HFFc6 (cell line): ENCODE measurements at regions not wholly inside any gene's neighbourhood (a gene's known extent, or its start where the extent isn't known, plus 50 kb on each side); places are given as distances from the start of the nearest gene placed in this dataset.

Experiments
- DNase-seq: peaks from one replicate; pipeline ENCODE4 v3.0.0-alpha.2; 2018
- H3K27ac Mint-ChIP-seq: 2 replicates; pipeline ENCODE4 v1.8.0; 2020; ENCODE audit warnings: mild to moderate bottlenecking, mixed read lengths
- H3K27me3 Mint-ChIP-seq: 2 replicates; pipeline ENCODE4 v1.8.0; 2021; ENCODE audit warnings: mild to moderate bottlenecking, moderate library complexity, mixed read lengths; ENCODE audit not compliant: insufficient read depth
- H3K36me3 Mint-ChIP-seq: 2 replicates; pipeline ENCODE4 v1.8.0; 2021; ENCODE audit warnings: low read depth, mixed read lengths
- H3K4me1 Mint-ChIP-seq: 2 replicates; pipeline ENCODE4 v1.8.0; 2020; ENCODE audit warnings: low read depth, mixed read lengths
- H3K4me3 Mint-ChIP-seq: 2 replicates; pipeline ENCODE4 v1.8.0; 2020; ENCODE audit warnings: mild to moderate bottlenecking, moderate library complexity, mixed read lengths
- H3K9me3 Mint-ChIP-seq: 2 replicates; pipeline ENCODE4 v1.8.0; 2020; ENCODE audit warnings: mild to moderate bottlenecking, mixed read lengths
- TF ChIP-seq, protein P1 (sequence below): fragments of 200-600 bp; sonication (generic); IDR thresholded peaks from 2 replicates; pipeline ENCODE4 v1.5.0; 2021; ENCODE audit warnings: antibody characterized with exemption, mild to moderate bottlenecking

DNA sequence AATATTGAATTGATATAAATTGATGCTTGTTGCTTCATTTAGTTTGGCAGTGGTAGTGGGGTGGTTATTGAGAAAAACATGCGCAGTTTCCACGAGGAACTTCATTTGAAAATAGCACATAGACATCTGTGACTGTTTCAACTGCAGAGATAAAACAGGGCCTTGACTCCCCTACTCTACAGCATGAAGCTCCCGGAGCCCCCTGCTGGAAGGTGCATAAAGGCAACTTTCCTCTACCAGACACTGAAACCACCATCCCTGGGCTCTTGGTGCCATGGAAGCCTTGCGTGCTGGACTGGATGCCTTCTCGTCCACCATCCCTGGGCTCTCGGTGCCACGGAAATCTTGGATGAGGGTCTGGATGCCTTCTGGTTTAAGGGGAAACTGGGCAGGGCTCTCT, 195.9 kb downstream of the CSNK2A3 start:
- TF ChIP-seq, protein P1, sequence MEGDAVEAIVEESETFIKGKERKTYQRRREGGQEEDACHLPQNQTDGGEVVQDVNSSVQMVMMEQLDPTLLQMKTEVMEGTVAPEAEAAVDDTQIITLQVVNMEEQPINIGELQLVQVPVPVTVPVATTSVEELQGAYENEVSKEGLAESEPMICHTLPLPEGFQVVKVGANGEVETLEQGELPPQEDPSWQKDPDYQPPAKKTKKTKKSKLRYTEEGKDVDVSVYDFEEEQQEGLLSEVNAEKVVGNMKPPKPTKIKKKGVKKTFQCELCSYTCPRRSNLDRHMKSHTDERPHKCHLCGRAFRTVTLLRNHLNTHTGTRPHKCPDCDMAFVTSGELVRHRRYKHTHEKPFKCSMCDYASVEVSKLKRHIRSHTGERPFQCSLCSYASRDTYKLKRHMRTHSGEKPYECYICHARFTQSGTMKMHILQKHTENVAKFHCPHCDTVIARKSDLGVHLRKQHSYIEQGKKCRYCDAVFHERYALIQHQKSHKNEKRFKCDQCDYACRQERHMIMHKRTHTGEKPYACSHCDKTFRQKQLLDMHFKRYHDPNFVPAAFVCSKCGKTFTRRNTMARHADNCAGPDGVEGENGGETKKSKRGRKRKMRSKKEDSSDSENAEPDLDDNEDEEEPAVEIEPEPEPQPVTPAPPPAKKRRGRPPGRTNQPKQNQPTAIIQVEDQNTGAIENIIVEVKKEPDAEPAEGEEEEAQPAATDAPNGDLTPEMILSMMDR: peak; percentile 70
- Mint-ChIP-seq H3K27ac (no peak overlapping the region), H3K9me3 (no peaks in the 10 kb centered on the region), H3K4me1 (no peaks in the 10 kb centered on the region), H3K4me3 (no peak overlapping the region), H3K27me3 (peaks cover 29% of the 10 kb centered on the region), H3K36me3 (no peaks in the 10 kb centered on the region)
- peak; percentile 21 for DNase-seq

DNA sequence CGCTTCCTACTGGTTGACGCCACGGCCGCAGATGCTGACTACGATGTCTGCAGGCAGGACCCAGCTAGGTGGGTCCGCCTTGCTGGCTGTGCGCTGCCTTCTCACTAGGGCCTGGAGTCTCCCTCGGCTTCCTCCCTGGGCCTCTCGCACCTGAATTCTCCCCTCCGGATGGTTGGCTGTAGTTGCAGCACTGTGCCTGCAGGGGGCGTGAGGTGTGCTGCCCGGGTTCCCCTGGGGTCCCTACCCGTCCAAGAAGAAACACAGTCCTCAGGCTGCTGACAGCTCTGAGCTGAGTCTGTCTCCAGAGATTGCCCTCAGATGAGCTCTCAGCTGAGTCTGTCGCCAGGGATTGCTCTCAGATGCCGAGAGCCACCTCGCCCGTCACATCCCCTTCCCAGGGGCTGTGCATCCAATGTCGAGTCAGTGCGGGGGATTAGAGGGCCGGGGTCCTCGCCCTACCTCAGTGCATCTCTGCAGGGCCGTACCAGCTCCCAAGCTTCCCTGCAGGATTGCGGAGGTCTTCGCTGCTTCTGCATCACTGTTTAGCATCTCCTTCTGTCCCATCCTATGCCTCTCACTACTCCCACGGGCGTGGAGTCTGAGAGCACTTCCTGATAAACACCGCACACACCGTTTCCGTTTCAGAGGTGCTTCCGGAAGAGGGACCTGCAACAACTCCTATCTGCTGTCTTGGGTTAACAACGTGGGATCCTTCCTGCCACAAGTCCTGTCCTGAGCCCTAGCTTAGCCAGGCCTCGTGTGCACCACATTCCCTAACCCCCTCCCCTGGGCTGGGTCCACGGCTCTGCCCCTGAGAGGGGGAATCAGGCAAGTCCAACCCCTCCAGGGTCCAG, 196.9 kb downstream of the CSNK2A3 start:
- DNase-seq: no peak
- peaks cover 33% of the 10 kb centered on the region for H3K27me3 Mint-ChIP-seq
- no peak overlapping the region for H3K27ac Mint-ChIP-seq
- H3K36me3 Mint-ChIP-seq: no peaks in the 10 kb centered on the region
- H3K4me3 Mint-ChIP-seq: no peak overlapping the region
- TF ChIP-seq, protein P1: peak; percentile 81
- H3K4me1 Mint-ChIP-seq: no peaks in the 10 kb centered on the region
- no peaks in the 10 kb centered on the region for H3K9me3 Mint-ChIP-seq

DNA sequence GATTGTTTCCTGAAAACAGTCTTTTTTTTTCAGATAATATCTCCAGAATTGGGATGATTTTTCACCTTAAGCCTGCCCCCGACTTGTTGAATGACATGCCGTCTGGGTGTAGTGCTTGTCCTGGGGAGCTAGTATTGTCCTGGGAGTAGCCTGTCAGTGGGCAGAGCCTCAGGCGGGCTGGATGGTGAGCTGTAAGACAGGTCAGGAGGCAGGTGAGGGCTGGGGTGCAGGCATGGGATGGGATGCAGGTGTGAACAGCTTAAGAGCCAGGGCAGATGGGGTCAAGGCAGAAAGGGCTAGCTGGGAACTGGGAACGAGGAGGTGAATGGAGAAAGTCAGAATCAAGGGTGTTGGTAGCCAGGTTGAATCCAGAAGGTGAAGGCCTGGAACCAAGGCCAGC, 200.2 kb downstream of the CSNK2A3 start:
- no peak overlapping the region for H3K4me3 Mint-ChIP-seq
- peaks cover 26% of the 10 kb centered on the region for H3K27me3 Mint-ChIP-seq
- no peak for DNase-seq
- H3K36me3 Mint-ChIP-seq: peaks cover under 1% of the 10 kb centered on the region
- no peak overlapping the region for H3K27ac Mint-ChIP-seq
- H3K4me1 Mint-ChIP-seq: peaks cover 9% of the 10 kb centered on the region
- TF ChIP-seq, protein P1: no peak
- peaks cover under 1% of the 10 kb centered on the region for H3K9me3 Mint-ChIP-seq

DNA sequence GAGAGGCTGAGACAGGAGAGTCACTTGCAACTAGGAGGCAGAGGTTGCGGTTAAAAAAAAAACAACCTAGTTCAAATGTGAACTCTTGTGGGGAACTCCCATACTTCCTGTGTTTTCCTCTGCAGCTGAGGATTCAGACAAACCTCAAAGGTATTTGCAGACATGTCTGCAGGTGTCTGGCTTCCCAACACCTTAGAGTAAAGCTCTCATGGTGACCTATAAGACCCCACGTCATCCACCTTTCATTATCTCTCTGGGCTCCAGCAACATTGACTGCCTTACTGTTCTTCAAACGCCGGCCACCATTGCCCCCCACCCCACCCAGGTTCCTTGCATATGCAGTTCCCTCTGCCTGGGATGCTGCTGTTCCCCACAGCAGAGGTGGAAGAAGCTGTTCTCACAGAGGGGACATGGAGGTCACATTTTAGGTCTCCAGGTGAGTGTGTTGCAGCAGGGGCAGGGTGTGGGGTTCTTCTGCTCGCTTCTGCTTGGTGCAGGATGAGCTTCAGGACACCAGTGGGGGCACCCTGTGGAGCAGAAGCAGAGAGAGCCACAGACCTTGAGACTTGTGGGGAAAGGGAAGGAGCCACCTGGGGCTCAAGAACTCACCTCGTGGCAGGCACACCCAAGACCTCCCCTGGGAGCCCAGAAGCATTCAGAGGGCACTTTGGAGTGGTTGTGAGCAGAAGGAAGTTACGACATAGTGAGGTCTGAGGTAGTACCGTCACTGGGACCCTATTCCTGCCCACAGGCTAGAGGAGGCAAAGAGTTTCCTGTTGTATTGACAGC, 203.2 kb downstream of the CSNK2A3 start:
- H3K4me3 Mint-ChIP-seq: no peak overlapping the region
- peaks cover 5% of the 10 kb centered on the region for H3K36me3 Mint-ChIP-seq
- peaks cover 29% of the 10 kb centered on the region for H3K27me3 Mint-ChIP-seq
- no peak for DNase-seq
- no peak overlapping the region for H3K27ac Mint-ChIP-seq
- TF ChIP-seq, protein P1: no peak
- H3K9me3 Mint-ChIP-seq: peaks cover 6% of the 10 kb centered on the region
- peaks cover 13% of the 10 kb centered on the region for H3K4me1 Mint-ChIP-seq

DNA sequence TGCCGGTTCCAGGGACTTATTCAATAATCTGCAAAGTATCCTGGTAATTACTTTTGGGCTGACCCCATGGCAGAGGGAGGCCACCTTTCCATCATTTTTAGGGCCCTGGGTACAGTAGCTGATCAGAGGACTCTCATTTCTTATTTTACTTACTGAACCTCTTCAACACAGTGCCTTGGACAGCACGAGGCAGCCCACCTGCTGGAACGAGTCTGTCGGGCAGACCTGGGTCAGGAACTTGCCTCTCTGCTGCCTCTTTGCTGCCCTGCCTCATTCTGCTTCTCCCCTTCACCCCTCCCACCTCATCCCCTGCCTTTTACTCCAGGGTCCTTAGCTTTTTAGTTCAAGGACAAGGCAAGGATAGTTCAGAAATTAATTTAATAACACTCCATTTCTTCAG, 204.5 kb downstream of the CSNK2A3 start:
- peaks cover 6% of the 10 kb centered on the region for H3K9me3 Mint-ChIP-seq

More for the DNA sequence above, 204.5 kb downstream of the CSNK2A3 start:
- DNase-seq: no peak
- Mint-ChIP-seq H3K27me3 (peaks cover 27% of the 10 kb centered on the region), H3K36me3 (peaks cover 5% of the 10 kb centered on the region), H3K27ac (no peak overlapping the region), H3K4me1 (peaks cover 13% of the 10 kb centered on the region), H3K4me3 (no peak overlapping the region)
- TF ChIP-seq, protein P1: no peak
